ENCODE measurements at regions not wholly inside any gene's neighbourhood (a gene's known extent, or its start where the extent isn't known, plus 50 kb on each side); places are given as distances from the start of the nearest gene placed in this dataset.
"Not testable (repeated sequence)": the region's sequence is repeated elsewhere in the genome, so short reads cannot be mapped to it uniquely, and the experiment has no call there.

DNA sequence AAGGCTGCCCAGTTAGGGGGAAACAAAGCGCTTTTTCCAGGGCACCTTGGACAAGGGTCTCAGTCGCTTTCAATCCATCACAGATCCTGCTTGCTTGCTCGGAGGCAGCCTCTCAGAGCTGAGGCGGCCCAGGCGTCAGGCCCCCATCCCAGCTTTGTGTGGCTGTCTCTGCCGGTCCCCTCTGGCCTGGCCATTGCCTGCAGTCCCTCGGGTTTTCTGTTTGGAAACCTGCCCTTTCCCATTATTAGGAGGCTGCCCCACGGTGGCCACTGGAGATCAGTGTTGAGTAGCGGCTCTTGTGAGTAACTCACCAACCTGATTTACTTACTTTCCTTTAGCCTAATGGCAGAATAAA is 216.1 kb downstream of the GLRX3 start:
- Histone ChIP-seq H3K36me3 (no peaks in the 10 kb centered on the region), H3K4me1 (no peaks in the 10 kb centered on the region), H3K27ac (no peak overlapping the region), H3K27me3 (no peaks in the 10 kb centered on the region), H3K9me3 (no peaks in the 10 kb centered on the region), H3K4me3 (no peak overlapping the region)
- TF ChIP-seq POLR2A (IDR thresholded peaks at IDR 0.05): no peak
- TF ChIP-seq POLR2AphosphoS5 (IDR thresholded peaks at IDR 0.05): no peak
- TF ChIP-seq, protein P1, sequence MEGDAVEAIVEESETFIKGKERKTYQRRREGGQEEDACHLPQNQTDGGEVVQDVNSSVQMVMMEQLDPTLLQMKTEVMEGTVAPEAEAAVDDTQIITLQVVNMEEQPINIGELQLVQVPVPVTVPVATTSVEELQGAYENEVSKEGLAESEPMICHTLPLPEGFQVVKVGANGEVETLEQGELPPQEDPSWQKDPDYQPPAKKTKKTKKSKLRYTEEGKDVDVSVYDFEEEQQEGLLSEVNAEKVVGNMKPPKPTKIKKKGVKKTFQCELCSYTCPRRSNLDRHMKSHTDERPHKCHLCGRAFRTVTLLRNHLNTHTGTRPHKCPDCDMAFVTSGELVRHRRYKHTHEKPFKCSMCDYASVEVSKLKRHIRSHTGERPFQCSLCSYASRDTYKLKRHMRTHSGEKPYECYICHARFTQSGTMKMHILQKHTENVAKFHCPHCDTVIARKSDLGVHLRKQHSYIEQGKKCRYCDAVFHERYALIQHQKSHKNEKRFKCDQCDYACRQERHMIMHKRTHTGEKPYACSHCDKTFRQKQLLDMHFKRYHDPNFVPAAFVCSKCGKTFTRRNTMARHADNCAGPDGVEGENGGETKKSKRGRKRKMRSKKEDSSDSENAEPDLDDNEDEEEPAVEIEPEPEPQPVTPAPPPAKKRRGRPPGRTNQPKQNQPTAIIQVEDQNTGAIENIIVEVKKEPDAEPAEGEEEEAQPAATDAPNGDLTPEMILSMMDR (IDR thresholded peaks at IDR 0.05): no peak
- no peak for TF ChIP-seq EP300 (IDR thresholded peaks at IDR 0.05; ENCODE audit: low read depth)
- in situ Hi-C loops (cut with MboI; ENCODE audit: low pct_ligation_motif_present in 1 of 4, low pct_unique_long_range_greater_than_20kb in 1 of 4, low sequenced_read_pairs in 3 of 4) (no loop called here), intact Hi-C loops (cut with DNase I; ENCODE audit: low total_unique reads) (no loop called here)
- no peak for DNase-seq
- WGBS, 2 donors (ENCODE audit: low coverage in 1 of 2): 45 to 68% methylated on average over 3 to 9 of the region's 9 CpGs

DNA sequence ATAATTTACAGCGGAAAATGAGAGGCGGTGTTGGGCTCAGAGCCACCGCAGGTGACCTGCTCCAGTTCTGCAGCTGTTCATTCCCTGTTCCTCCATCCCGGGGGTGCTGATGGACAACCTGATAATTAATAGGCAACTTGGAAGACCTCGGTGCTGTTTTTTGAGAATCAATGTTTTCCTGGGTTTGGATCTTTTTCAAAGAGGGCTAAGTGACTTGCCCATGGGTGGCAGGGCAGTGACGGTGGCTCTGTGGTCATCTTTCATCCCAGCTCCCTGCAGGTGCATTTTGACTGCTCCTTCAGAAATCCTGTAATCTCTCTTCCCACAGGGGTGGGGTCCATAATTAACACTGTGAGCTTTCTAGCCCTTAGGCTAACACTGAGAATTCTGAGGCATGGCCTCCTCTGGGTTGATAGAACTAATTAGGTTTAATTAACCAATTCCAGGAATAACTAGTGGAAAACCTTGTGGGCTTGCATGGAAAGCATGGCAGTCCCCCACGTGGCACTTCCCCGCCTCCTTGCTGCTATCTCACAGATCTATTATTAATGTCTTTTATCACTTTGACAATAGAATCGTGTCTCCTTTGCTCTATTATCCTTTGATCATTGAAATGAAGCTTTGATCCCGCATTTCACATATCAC is 217.9 kb downstream of the GLRX3 start:
- no peak for DNase-seq
- Histone ChIP-seq H3K36me3 (no peaks in the 10 kb centered on the region), H3K9me3 (no peaks in the 10 kb centered on the region), H3K4me1 (no peaks in the 10 kb centered on the region), H3K27ac (no peak overlapping the region), H3K4me3 (no peak overlapping the region), H3K27me3 (no peaks in the 10 kb centered on the region)
- 80 to 88% methylated on average over 8 to 10 of the region's 10 CpGs for WGBS, 2 donors (ENCODE audit: low coverage in 1 of 2)
- intact Hi-C loops (cut with DNase I; ENCODE audit: low total_unique reads) (no loop called here), in situ Hi-C loops (cut with MboI; ENCODE audit: low pct_ligation_motif_present in 1 of 4, low pct_unique_long_range_greater_than_20kb in 1 of 4, low sequenced_read_pairs in 3 of 4) (no loop called here)
- TF ChIP-seq, protein P1 (IDR thresholded peaks at IDR 0.05): no peak
- TF ChIP-seq POLR2A (IDR thresholded peaks at IDR 0.05) (no peak), EP300 (IDR thresholded peaks at IDR 0.05; ENCODE audit: low read depth) (no peak), POLR2AphosphoS5 (IDR thresholded peaks at IDR 0.05) (no peak)

DNA sequence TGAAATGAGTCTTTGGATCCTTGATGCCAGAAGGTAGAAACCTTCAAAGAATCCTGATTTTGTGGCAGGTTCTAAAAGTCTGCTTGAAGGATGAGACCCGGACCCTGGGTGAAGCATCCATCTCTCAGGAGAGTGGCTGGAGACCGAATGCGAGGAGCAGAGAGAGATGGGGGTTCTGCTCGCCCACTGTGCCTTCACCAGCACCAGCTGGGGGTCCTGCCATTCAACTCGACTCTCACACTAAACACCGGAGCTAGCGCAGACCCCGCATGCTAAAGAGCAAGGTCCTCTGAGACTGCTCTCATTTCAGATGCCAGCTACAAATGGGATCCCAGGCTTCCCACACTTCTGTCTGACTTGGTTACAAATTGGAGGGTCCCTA is 218.4 kb downstream of the GLRX3 start:
- in situ Hi-C loops (cut with MboI; ENCODE audit: low pct_ligation_motif_present in 1 of 4, low pct_unique_long_range_greater_than_20kb in 1 of 4, low sequenced_read_pairs in 3 of 4) (no loop called here), intact Hi-C loops (cut with DNase I; ENCODE audit: low total_unique reads) (no loop called here)
- no peak for DNase-seq
- Histone ChIP-seq H3K4me1 (no peaks in the 10 kb centered on the region), H3K27me3 (no peaks in the 10 kb centered on the region), H3K27ac (no peak overlapping the region), H3K4me3 (no peak overlapping the region), H3K9me3 (no peaks in the 10 kb centered on the region), H3K36me3 (no peaks in the 10 kb centered on the region)
- 83 to 100% methylated on average over 1 to 8 of the region's 8 CpGs for WGBS, 2 donors (ENCODE audit: low coverage in 1 of 2)
- no peak for TF ChIP-seq POLR2A (IDR thresholded peaks at IDR 0.05)
- no peak for TF ChIP-seq POLR2AphosphoS5 (IDR thresholded peaks at IDR 0.05)
- no peak for TF ChIP-seq EP300 (IDR thresholded peaks at IDR 0.05; ENCODE audit: low read depth)
- TF ChIP-seq, protein P1 (IDR thresholded peaks at IDR 0.05): no peak

DNA sequence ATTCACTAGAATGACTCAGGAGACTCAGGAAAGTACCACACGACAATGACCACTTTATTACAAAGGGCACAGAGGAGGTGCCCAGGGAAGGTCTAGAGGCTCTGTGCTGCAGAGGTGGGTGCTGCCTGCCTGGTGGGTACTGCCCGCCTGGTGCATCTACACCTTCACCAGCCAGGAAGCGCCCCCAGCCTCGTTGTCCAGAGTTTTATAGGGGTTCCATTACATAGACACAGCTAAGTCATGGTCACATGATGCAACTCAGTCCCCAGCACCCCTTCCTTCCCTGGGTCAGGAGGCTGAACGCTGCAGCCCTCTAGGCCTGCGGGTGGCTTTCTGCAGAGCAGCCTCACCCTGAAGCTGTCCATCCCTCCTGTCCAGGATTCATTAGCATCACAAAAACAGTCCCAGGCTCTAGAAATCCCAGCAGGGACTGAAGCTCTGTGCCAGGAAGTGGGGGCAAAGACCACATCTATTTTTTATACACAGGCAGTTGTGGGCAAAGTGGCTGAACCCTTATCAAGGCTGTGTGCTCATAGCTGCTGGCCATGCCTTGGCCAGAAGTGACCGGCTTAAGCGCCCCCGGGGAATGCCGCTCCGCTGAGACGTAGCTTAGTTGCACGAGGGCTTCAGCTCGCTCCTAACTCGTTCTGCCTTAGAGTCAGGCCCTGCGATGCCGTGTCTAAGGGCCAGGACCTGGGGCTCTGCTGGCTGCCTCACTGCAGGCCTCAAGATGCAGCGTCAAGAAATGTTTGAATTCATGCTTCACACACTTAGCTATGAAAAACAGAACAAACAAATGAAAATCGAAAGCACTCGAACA is 219.0 kb downstream of the GLRX3 start:
- in situ Hi-C loops (cut with MboI; ENCODE audit: low pct_ligation_motif_present in 1 of 4, low pct_unique_long_range_greater_than_20kb in 1 of 4, low sequenced_read_pairs in 3 of 4): no loop called here
- DNase-seq: no peak
- Histone ChIP-seq H3K36me3 (no peaks in the 10 kb centered on the region), H3K4me3 (no peak overlapping the region), H3K9me3 (no peaks in the 10 kb centered on the region), H3K27ac (no peak overlapping the region), H3K27me3 (no peaks in the 10 kb centered on the region), H3K4me1 (no peaks in the 10 kb centered on the region)
- TF ChIP-seq EP300 (IDR thresholded peaks at IDR 0.05; ENCODE audit: low read depth): no peak
- TF ChIP-seq, protein P1 (IDR thresholded peaks at IDR 0.05): no peak
- TF ChIP-seq POLR2A (IDR thresholded peaks at IDR 0.05): no peak
- intact Hi-C loops (cut with DNase I; ENCODE audit: low total_unique reads): no loop called here
- 77 to 90% methylated on average over 4 to 20 of the region's 20 CpGs for WGBS, 2 donors (ENCODE audit: low coverage in 1 of 2)

DNA sequence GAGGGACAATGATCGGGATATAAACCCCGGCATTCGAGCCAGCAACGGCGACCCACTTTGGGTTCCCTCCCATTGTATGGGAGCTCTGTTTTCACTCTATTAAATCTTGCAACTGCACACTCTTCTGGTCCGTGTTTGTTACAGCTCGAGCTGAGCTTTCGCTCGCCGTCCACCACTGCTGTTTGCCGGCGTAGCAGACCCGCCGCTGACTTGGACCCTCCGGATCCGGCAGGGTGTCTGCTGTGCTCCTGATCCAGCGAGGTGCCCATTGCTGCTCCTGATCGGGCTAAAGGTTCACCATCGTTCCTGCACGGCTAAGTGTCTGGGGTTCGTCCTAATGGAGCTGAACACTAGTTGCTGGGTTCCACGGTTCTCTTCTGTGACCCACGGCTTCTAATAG is 220.2 kb downstream of the GLRX3 start:
- H3K27me3 ChIP-seq; H3K4me1 ChIP-seq; H3K9me3 ChIP-seq; H3K36me3 ChIP-seq; H3K4me3 ChIP-seq; in situ Hi-C loops (cut with MboI; ENCODE audit: low pct_ligation_motif_present in 1 of 4, low pct_unique_long_range_greater_than_20kb in 1 of 4, low sequenced_read_pairs in 3 of 4); DNase-seq; intact Hi-C loops (cut with DNase I; ENCODE audit: low total_unique reads); H3K27ac ChIP-seq: not testable (repeated sequence)
- 87 to 91% methylated on average over 6 to 23 of the region's 23 CpGs for WGBS, 2 donors (ENCODE audit: low coverage in 1 of 2)
